GM06990 (cell line): ENCODE measurements at regions not wholly inside any gene's neighbourhood (a gene's known extent, or its start where the extent isn't known, plus 50 kb on each side); places are given as distances from the start of the nearest gene placed in this dataset.
"Not testable (repeated sequence)": the region's sequence is repeated elsewhere in the genome, so short reads cannot be mapped to it uniquely, and the experiment has no call there.

Experiments
- DNase-seq: peaks from one replicate; pipeline ENCODE4 v3.0.0-alpha.2; 2011; ENCODE audit not compliant: insufficient read length; ENCODE audit errors: extremely low read depth
- H3K27me3 ChIP-seq: replicated peaks from 2 replicates; pipeline ENCODE4 v1.6.0; 2011; ENCODE audit warnings: low read length; ENCODE audit not compliant: control insufficient read depth, insufficient read depth
- H3K36me3 ChIP-seq: 2 replicates; pipeline ENCODE4 v1.5.1; 2011; ENCODE audit warnings: low read length; ENCODE audit not compliant: control insufficient read depth, insufficient read depth
- H3K4me3 ChIP-seq: replicated peaks from 2 replicates; pipeline ENCODE4 v1.5.1; 2011; ENCODE audit warnings: low read depth, mild to moderate bottlenecking, control low read depth, low read length
- CTCF ChIP-seq: IDR thresholded peaks from 2 replicates; pipeline ENCODE4 v1.5.1; 2011; ENCODE audit warnings: low read length, control low read depth, mild to moderate bottlenecking, inconsistent platforms; ENCODE audit not compliant: insufficient read depth, poor library complexity, severe bottlenecking

GRCh38 chr3:89533275-89533674, 425.9 kb downstream of the EPHA3 start:
- no peak for TF ChIP-seq CTCF
- Histone ChIP-seq H3K36me3 (no peaks in the 10 kb centered on the region), H3K4me3 (no peak overlapping the region), H3K27me3 (no peaks in the 10 kb centered on the region)
- no peak for DNase-seq

- DNase-seq, H3K4me3 ChIP-seq, H3K27me3 ChIP-seq, H3K36me3 ChIP-seq: not testable (repeated sequence)
These were observed 447.2 kb downstream of the EPHA3 start for GRCh38 chr3:89554587-89554986.

GRCh38 chr3:89558711-89559110, 451.3 kb downstream of the EPHA3 start:
- no peak for DNase-seq
- H3K27me3 ChIP-seq: no peaks in the 10 kb centered on the region
- TF ChIP-seq CTCF: no peak
- H3K4me3 ChIP-seq: no peak overlapping the region
- no peaks in the 10 kb centered on the region for H3K36me3 ChIP-seq

- no peak for TF ChIP-seq CTCF
- no peak for DNase-seq
- Histone ChIP-seq H3K27me3 (no peaks in the 10 kb centered on the region), H3K4me3 (no peak overlapping the region), H3K36me3 (no peaks in the 10 kb centered on the region)
These were observed 453.1 kb downstream of the EPHA3 start for GRCh38 chr3:89560568-89560967.

GRCh38 chr3:89562373-89562772, 455.0 kb downstream of the EPHA3 start:
- no peak for TF ChIP-seq CTCF
- Histone ChIP-seq H3K36me3 (no peaks in the 10 kb centered on the region), H3K27me3 (no peaks in the 10 kb centered on the region), H3K4me3 (no peak overlapping the region)
- DNase-seq: no peak

GRCh38 chr3:89565098-89565497, 457.7 kb downstream of the EPHA3 start:
- H3K27me3 ChIP-seq: no peaks in the 10 kb centered on the region
- TF ChIP-seq CTCF: no peak
- DNase-seq: no peak
- no peaks in the 10 kb centered on the region for H3K36me3 ChIP-seq
- H3K4me3 ChIP-seq: no peak overlapping the region
